HG02852 (cell line): ENCODE measurements at regions not wholly inside any gene's neighbourhood (a gene's known extent, or its start where the extent isn't known, plus 50 kb on each side); places are given as distances from the start of the nearest gene placed in this dataset.
"Not testable (repeated sequence)": the region's sequence is repeated elsewhere in the genome, so short reads cannot be mapped to it uniquely, and the experiment has no call there.

ENCODE experiments used
- ATAC-seq: cut with Tn5 transposase; IDR thresholded peaks from one replicate; pipeline ENCODE4 v1.9.1; 2021; ENCODE audit warnings: mild to moderate bottlenecking, moderate library complexity; ENCODE audit not compliant: unreplicated experiment

DNA sequence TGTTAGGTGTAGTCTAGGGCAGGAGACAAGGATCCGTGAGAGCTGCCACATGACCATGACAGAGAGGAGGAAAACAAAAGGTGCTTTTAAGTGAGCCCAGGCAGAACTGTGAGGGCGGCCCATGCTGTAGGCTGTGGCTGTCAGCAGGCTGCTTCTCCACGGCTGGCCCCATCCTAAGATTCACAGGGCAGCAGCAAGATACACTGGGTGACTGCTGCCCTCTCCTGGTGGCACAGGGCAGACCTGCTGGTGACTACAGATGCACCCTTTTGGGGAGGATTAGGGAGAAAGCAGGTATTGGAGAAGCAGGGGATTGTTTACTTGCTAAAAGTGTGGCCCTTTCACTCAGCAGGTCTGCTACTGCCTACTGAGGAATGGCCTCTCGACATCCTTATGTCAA is 112.2 kb upstream of the CCZ1B start:
- not testable (repeated sequence) for ATAC-seq

DNA sequence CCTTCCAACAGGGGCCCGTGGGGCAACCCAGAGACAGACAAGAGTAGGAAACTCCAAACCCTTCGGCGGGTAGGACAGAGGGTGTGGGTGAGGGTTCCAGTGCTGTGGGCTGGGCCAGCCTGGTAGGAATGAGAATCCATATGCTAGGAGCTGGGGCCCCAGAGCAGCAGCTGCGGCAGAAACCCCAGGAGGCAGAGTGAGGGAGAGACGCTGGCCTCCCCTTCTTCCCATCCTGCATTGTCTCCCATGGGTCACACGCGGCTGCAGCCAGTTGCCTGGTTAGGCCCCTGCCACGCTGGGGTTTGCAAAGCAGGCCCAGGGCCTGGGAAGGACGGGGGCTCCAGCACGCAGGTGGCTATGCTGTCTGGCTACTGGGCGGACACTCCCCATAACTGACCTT is 113.1 kb upstream of the CCZ1B start:
- ATAC-seq, result not testable (repeated sequence)

DNA sequence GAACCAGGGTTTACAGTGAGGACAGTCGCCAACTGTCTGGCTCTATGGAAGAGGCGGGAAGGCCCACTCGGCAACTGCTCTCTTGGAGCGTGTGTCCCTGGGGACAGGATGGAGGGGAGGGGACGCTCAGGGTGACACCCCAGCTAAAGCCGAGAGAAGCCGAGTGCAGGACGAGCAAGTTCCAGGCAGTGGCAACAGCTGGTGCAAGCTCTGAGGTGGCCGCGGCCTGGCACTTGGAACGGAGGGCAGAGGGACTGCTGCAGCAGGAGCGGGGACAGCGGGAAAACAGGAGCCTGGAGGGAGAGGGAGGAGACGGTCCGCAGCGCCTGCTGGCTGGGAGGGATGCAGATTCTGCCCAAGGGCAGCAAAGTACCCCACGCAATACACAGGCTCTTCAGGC is 113.8 kb upstream of the CCZ1B start:
- not testable (repeated sequence) for ATAC-seq

GRCh38 chr7:6946873-6947272 is 120.8 kb upstream of the CCZ1B start:
- ATAC-seq, result not testable (repeated sequence)

DNA sequence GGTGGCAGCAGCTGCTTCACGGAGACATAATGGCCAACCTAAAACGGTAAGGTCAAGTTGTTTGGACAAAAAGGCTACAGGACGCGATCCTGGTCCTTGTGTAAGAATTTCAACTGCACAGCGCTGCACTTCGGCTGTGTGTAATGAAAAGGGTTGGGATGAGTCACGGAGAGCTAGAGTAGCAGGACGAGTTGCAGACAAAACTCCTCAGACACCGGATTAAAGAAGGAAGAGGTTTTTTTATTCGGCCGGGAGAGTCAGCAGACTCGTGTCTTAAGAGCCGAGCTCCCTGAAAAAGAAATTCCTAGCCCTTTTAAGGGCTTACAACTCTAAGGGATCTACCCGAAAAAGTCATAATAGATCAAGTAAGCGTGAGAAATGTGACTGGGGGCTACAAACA is 124.2 kb upstream of the CCZ1B start:
- not testable (repeated sequence) for ATAC-seq

DNA sequence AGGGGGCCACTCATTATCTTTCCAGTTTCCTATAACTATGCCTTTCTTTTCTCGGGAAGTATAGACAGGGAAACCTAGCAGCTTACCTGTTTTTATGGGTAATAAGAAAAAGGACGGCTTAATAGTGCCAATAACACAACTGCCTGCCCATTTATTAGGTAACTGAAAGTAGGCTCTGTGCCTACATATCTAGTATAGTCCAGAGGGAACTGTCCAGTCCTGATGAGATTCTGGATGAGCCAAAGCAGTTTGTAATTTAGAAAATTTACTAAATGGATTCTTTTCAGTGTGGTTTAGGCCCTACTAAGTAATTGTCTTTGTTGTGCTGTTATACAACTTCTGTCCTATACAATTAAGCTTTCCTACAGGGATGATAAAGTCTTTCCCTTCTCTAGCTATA is 125.5 kb upstream of the CCZ1B start:
- not testable (repeated sequence) for ATAC-seq

DNA sequence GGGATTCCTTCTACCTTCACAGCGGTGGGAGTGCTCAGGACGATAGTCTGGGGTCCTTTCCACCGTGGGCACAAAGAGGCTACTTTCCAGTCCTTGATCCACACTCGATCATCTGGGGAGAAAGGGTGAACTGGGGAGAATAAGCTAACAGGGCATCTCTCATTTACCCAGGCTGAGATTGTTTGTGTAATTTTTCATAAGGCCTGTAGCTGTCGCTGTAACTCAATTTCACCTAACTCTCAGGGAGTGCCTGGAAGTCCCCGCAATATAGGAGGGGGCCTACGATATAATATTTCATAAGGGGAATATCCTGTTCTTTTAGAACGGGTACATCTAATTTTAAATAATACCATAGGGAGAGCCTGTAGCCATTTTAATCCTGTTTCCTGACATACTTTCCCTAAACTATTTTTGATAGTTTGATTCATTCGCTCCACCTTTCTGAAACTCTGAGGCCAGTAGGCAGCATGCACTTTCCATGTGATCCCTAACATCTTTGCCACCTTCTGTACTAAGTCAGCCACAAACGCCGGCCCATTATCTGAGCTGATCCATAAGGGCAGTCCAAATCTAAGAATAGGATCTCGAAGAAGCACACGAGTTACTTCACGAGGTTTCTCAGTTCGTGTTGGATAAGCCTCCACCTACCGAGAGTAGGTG is 127.2 kb upstream of the CCZ1B start:
- ATAC-seq, result not testable (repeated sequence)

- not testable (repeated sequence) for ATAC-seq
Observed at GRCh38 chr7:6953798-6954181, 127.7 kb upstream of the CCZ1B start.

- ATAC-seq, result not testable (repeated sequence)
Observed at GRCh38 chr7:6955385-6955784, 129.3 kb upstream of the CCZ1B start.

GRCh38 chr7:6955990-6956566 is 130.0 kb upstream of the CCZ1B start:
- not testable (repeated sequence) for ATAC-seq

GRCh38 chr7:6958371-6958770 is 132.3 kb upstream of the CCZ1B start:
- not testable (repeated sequence) for ATAC-seq

GRCh38 chr7:6959942-6960341 is 133.9 kb upstream of the CCZ1B start:
- ATAC-seq, result not testable (repeated sequence)

DNA sequence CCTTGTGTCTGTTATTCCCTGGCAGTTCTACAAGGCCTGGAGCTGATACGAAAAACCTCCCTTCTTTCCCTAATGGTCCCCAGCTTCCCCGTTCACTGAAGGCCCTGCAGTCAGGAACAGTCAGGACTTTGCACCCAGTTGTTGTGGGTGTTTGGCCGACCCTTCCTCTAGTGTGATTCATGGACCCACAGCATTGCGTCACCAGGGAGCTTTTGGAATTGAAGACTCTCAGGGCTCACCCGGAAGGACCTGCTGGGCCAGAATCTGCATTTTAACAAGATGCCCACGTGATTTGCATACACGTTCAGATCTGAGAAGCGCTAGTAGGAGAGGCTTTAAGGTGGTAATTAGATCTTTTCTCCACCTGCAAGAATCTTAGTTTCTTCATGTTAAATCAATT is 136.8 kb upstream of the CCZ1B start:
- not testable (repeated sequence) for ATAC-seq

- not testable (repeated sequence) for ATAC-seq
Observed at GRCh38 chr7:6965051-6965450, 139.0 kb upstream of the CCZ1B start.

DNA sequence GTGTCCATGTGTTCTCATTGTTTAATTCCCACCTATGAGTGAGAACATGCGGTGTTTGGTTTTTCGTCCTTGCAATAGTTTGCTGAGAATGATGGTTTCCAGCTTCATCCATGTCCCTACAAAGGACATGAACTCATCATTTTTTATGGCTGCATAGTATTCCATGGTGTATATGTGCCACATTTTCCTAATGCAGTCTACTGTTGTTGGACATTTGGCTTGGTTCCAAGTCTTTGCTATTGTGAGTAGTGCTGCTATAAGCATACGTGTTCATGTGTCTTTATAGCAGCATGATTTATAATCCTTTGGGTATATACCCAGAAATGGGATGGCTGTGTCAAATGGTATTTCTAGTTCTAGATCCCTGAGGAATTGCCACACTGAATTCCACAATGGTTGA is 144.1 kb upstream of the CCZ1B start:
- not testable (repeated sequence) for ATAC-seq

DNA sequence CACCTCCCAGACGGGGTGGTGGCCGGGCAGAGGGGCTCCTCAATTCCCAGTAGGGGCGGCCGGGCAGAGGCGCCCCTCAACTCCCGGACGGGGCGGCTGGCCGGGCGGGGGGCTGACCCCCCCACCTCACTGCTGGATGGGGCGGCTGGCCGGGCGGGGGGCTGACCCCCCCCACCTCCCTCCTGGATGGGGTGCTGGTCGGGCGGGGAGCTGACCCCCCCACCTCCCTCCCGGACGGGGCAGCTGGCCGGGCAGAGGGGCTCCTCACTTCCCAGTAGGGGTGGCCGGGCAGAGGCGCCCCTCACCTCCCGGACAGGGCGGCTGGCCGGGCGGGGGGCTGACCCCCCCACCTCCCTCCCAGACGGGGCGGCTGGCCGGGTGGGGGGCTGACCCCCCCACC is 148.8 kb upstream of the CCZ1B start:
- ATAC-seq, result not testable (repeated sequence)

- not testable (repeated sequence) for ATAC-seq
Observed at GRCh38 chr7:6975346-6975745, 149.3 kb upstream of the CCZ1B start.

- not testable (repeated sequence) for ATAC-seq
Observed at GRCh38 chr7:6977368-6977767, 151.3 kb upstream of the CCZ1B start.

DNA sequence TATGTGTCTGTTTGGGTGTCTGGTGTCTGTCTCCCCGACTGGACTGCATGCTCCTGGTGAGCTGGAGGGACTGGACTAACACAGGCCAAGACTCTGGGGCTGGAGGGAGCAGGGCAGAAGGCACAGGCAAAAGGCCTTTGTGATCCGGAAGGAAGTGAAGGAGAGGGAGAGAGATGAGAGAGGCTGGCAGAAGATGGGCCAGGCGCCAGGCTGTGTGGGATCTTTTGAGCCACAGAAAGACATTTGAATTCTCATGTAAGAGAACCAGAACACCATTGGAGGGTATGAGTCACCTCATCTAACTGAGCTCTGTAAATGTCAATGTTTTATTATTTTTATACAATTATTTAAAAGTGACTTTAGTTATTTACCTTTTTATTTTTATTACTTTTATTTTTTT is 152.3 kb upstream of the CCZ1B start:
- not testable (repeated sequence) for ATAC-seq

DNA sequence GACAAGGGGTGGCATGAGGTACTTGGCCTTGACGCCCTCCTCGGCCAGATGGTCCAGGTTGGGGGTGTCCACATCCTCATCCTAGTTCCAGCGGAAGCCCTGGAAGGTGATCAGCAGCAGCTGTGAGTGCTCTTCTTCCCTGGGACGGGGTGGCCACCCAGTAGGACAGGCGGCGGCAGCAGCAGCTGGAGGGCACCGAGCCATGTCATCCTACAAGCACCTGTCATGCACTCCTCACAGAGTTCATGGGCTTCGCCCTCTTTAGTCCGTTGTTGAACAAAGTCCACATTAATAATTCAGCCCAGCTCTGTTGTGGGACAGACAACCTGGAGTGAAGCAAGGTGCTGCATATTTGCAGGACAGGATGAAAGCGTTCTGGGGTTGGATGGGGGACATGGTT is 153.4 kb upstream of the CCZ1B start:
- not testable (repeated sequence) for ATAC-seq

- not testable (repeated sequence) for ATAC-seq
Observed at GRCh38 chr7:6982375-6982774, 156.3 kb upstream of the CCZ1B start.

GRCh38 chr7:6986892-6987291 is 160.8 kb upstream of the CCZ1B start:
- not testable (repeated sequence) for ATAC-seq

DNA sequence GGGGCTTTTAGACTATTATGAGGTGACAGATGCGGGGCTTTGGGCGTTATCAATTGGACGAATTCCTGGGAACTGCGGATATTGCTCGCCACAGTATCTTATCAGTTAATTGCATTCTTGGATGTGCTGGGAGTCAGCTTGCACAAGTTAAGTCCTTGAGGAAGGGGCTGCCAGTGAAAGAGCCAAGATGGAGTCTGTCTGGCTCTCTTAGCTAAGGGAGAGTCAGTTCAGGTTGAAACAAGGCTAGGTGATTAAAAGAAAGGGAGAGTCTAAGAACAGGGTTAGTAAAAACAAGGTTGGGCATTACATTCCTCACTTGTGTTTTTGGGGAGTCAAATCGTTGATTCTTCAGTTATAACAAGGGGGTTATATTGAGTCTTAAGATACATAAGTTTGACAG is 162.5 kb upstream of the CCZ1B start:
- ATAC-seq, result not testable (repeated sequence)
